ENCODE measurements at regions not wholly inside any gene's neighbourhood (a gene's known extent, or its start where the extent isn't known, plus 50 kb on each side); places are given as distances from the start of the nearest gene placed in this dataset.
A peak's percentile ranks its signal among the peaks of the same experiment; 100 is the strongest.

- Mint-ChIP-seq H3K27ac (no peak overlapping the region), H3K4me1 (peaks cover 9 to 10% of the 10 kb centered on the region in 2 donors), H3K9me3 (no peaks in the 10 kb centered on the region), H3K4me3 (no peak overlapping the region), H3K27me3 (ENCODE audit: low read depth in 2 of 2) (peaks cover 9 to 23% of the 10 kb centered on the region in 2 donors), H3K36me3 (no peaks in the 10 kb centered on the region)
- TF ChIP-seq CTCF (IDR thresholded peaks at IDR 0.05): no peak
- no peaks in the 10 kb centered on the region for H3K36me3 ChIP-seq (ENCODE audit: control insufficient read depth, insufficient read depth, low read length)
- H3K4me1 ChIP-seq (ENCODE audit: control insufficient read depth, insufficient read depth, low read length): no peaks in the 10 kb centered on the region
- WGBS (ENCODE audit: insufficient coverage): 2% methylated on average over 6 of the region's 6 CpGs
- intact Hi-C loops (cut with micrococcal nuclease): no loop called here
- H3K27me3 ChIP-seq (ENCODE audit: control insufficient read depth, insufficient read depth, low read length): no peaks in the 10 kb centered on the region
- no peaks in the 10 kb centered on the region for H3K9me3 ChIP-seq (ENCODE audit: control insufficient read depth, insufficient read depth, low read length)
- ATAC-seq: peak in 1 of 3 donors; percentile 43
- H3K4me3 ChIP-seq (ENCODE audit: low read length): no peak overlapping the region
- no peak overlapping the region for H3K27ac ChIP-seq (ENCODE audit: low read length)
- no peak for DNase-seq
Observed at GRCh38 chr3:10666621-10667020, 149.4 kb upstream of the SLC6A11 start.

GRCh38 chr3:10667269-10667668 lies 148.8 kb upstream of the SLC6A11 start:
- intact Hi-C loops (cut with micrococcal nuclease): no loop called here
- H3K27me3 Mint-ChIP-seq (ENCODE audit: low read depth in 2 of 2): peaks cover 9 to 23% of the 10 kb centered on the region in 2 donors
- no peak overlapping the region for H3K4me3 Mint-ChIP-seq
- peaks cover 9 to 10% of the 10 kb centered on the region in 2 donors for H3K4me1 Mint-ChIP-seq
- no peak for TF ChIP-seq CTCF (IDR thresholded peaks at IDR 0.05)
- no peak for DNase-seq
- H3K9me3 Mint-ChIP-seq: no peaks in the 10 kb centered on the region
- H3K36me3 Mint-ChIP-seq: no peaks in the 10 kb centered on the region
- no peak overlapping the region for H3K27ac Mint-ChIP-seq
- Histone ChIP-seq H3K4me1 (ENCODE audit: control insufficient read depth, insufficient read depth, low read length) (no peaks in the 10 kb centered on the region), H3K9me3 (ENCODE audit: control insufficient read depth, insufficient read depth, low read length) (no peaks in the 10 kb centered on the region), H3K4me3 (ENCODE audit: low read length) (no peak overlapping the region), H3K27ac (ENCODE audit: low read length) (no peak overlapping the region), H3K27me3 (ENCODE audit: control insufficient read depth, insufficient read depth, low read length) (no peaks in the 10 kb centered on the region), H3K36me3 (ENCODE audit: control insufficient read depth, insufficient read depth, low read length) (no peaks in the 10 kb centered on the region)
- 81% methylated on average over 8 of the region's 8 CpGs for WGBS (ENCODE audit: insufficient coverage)
- no peak for ATAC-seq

GRCh38 chr3:10667901-10668476 lies 148.0 kb upstream of the SLC6A11 start:
- Mint-ChIP-seq H3K27ac (no peak overlapping the region), H3K36me3 (no peaks in the 10 kb centered on the region), H3K27me3 (ENCODE audit: low read depth in 2 of 2) (peaks cover 9 to 23% of the 10 kb centered on the region in 2 donors), H3K9me3 (no peaks in the 10 kb centered on the region), H3K4me1 (peaks cover 9 to 10% of the 10 kb centered on the region in 2 donors), H3K4me3 (no peak overlapping the region)
- Histone ChIP-seq H3K9me3 (ENCODE audit: control insufficient read depth, insufficient read depth, low read length) (no peaks in the 10 kb centered on the region), H3K27me3 (ENCODE audit: control insufficient read depth, insufficient read depth, low read length) (no peaks in the 10 kb centered on the region), H3K4me3 (ENCODE audit: low read length) (no peak overlapping the region), H3K27ac (ENCODE audit: low read length) (no peak overlapping the region), H3K4me1 (ENCODE audit: control insufficient read depth, insufficient read depth, low read length) (no peaks in the 10 kb centered on the region), H3K36me3 (ENCODE audit: control insufficient read depth, insufficient read depth, low read length) (no peaks in the 10 kb centered on the region)
- 80% methylated on average over 14 of the region's 14 CpGs for WGBS (ENCODE audit: insufficient coverage)
- no peak for ATAC-seq
- intact Hi-C loops (cut with micrococcal nuclease): no loop called here
- no peak for TF ChIP-seq CTCF (IDR thresholded peaks at IDR 0.05)
- DNase-seq: no peak

- no peaks in the 10 kb centered on the region for H3K36me3 Mint-ChIP-seq
- H3K9me3 Mint-ChIP-seq: no peaks in the 10 kb centered on the region
- H3K4me3 Mint-ChIP-seq: no peak overlapping the region
- intact Hi-C loops (cut with micrococcal nuclease): no loop called here
- WGBS (ENCODE audit: insufficient coverage): 81% methylated on average over 6 of the region's 6 CpGs
- no peaks in the 10 kb centered on the region for H3K9me3 ChIP-seq (ENCODE audit: control insufficient read depth, insufficient read depth, low read length)
- no peak for ATAC-seq
- no peak overlapping the region for H3K27ac ChIP-seq (ENCODE audit: low read length)
- no peak overlapping the region for H3K4me3 ChIP-seq (ENCODE audit: low read length)
- H3K4me1 ChIP-seq (ENCODE audit: control insufficient read depth, insufficient read depth, low read length): no peaks in the 10 kb centered on the region
- peaks cover 8 to 14% of the 10 kb centered on the region in 2 donors for H3K27me3 Mint-ChIP-seq (ENCODE audit: low read depth in 2 of 2)
- H3K27ac Mint-ChIP-seq: no peak overlapping the region
- no peak for DNase-seq
- H3K4me1 Mint-ChIP-seq: peaks cover 9 to 10% of the 10 kb centered on the region in 2 donors
- H3K36me3 ChIP-seq (ENCODE audit: control insufficient read depth, insufficient read depth, low read length): no peaks in the 10 kb centered on the region
- no peaks in the 10 kb centered on the region for H3K27me3 ChIP-seq (ENCODE audit: control insufficient read depth, insufficient read depth, low read length)
- no peak for TF ChIP-seq CTCF (IDR thresholded peaks at IDR 0.05)
Observed at GRCh38 chr3:10669490-10670048, 146.5 kb upstream of the SLC6A11 start.
